ENCODE measurements at regions not wholly inside any gene's neighbourhood (a gene's known extent, or its start where the extent isn't known, plus 50 kb on each side); places are given as distances from the start of the nearest gene placed in this dataset.

GRCh38 chr4:153093802-153094201 lies 110.4 kb upstream of the TRIM2 start:
- Histone ChIP-seq H3K27me3 (replicated peaks; ENCODE audit: insufficient read depth) (no peaks in the 10 kb centered on the region), H3K36me3 (no peaks in the 10 kb centered on the region), H3K27ac (no peak overlapping the region), H3K4me1 (replicated peaks) (no peaks in the 10 kb centered on the region), H3K4me3 (no peak overlapping the region), H3K9me3 (no peaks in the 10 kb centered on the region)
- intact Hi-C loops (cut with DNase I): no loop called here
- TF ChIP-seq POLR2A (IDR thresholded peaks at IDR 0.05) (no peak), POLR2AphosphoS5 (IDR thresholded peaks at IDR 0.05) (no peak), CTCF (IDR thresholded peaks at IDR 0.05) (no peak)
- WGBS: 66% methylated on average over 4 of the region's 4 CpGs
- DNase-seq (ENCODE audit: low spot score): no peak

DNA sequence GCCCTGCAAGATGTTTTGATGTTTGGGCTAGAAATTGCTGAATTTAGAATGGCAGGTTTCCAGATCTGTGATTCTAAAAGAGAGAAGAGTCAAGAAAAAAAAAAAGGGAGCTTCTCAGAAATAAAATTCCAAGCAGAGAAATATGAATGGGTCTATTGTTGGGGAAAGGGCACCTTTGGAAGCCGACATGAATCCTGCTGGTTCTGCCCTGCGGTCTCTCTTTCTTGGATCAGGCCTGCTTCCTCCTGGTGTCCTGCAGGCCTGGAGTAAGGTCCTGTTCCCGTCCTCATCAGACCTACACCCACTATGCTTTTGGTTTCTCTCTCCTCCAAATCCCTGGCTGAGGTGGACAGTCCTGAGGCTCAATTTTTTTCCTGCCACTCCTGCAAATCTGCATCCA lies 109.8 kb upstream of the TRIM2 start:
- H3K9me3 ChIP-seq: no peaks in the 10 kb centered on the region
- no peak for DNase-seq (ENCODE audit: low spot score)
- intact Hi-C loops (cut with DNase I): no loop called here
- 63% methylated on average over 3 of the region's 3 CpGs for WGBS
- H3K36me3 ChIP-seq: no peaks in the 10 kb centered on the region
- TF ChIP-seq POLR2AphosphoS5 (IDR thresholded peaks at IDR 0.05): no peak
- TF ChIP-seq POLR2A (IDR thresholded peaks at IDR 0.05): no peak
- no peak for TF ChIP-seq CTCF (IDR thresholded peaks at IDR 0.05)
- H3K27ac ChIP-seq: no peak overlapping the region
- no peaks in the 10 kb centered on the region for H3K4me1 ChIP-seq (replicated peaks)
- no peak overlapping the region for H3K4me3 ChIP-seq
- H3K27me3 ChIP-seq (replicated peaks; ENCODE audit: insufficient read depth): no peaks in the 10 kb centered on the region

DNA sequence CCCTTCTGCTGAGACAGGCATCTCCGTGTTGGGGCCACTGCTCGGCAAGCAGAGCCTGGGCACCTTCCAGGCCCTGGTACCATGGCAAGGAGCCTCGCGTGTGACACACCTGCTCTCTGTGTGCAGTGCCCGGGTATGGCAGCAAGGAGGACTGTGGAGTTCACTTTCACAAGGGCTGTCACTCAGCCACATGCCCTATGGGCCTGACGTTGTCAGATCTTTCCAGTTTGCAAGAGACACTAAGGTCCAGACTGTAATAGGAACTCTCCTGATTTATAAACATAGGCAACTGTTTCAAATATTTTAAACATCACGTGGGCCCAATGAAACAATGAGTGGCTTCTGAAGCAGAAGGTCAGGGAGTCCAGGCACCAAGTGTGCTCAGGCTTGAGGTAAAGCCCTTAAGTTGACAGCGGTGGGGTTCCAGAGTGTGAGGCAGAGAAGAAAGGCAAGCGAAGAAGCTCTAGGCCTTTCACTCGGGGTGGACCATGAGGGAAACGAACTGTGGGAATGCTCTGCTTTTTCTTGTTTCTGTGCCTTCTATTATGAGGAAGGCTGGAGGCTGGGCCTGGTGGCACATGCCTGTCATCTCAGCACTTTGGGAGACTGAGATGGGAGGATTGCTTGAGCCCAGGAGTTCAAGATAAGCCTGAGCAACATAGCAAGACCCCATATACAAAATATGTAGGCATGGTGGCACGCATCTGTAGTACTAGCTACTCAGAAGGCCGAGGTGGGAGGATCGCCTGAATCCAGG lies 108.6 kb upstream of the TRIM2 start:
- WGBS: 77% methylated on average over 14 of the region's 14 CpGs
- Histone ChIP-seq H3K27ac (no peak overlapping the region), H3K9me3 (no peaks in the 10 kb centered on the region), H3K27me3 (replicated peaks; ENCODE audit: insufficient read depth) (no peaks in the 10 kb centered on the region), H3K36me3 (no peaks in the 10 kb centered on the region), H3K4me1 (replicated peaks) (no peaks in the 10 kb centered on the region), H3K4me3 (no peak overlapping the region)
- TF ChIP-seq POLR2A (IDR thresholded peaks at IDR 0.05) (no peak), POLR2AphosphoS5 (IDR thresholded peaks at IDR 0.05) (no peak)
- intact Hi-C loops (cut with DNase I): no loop called here
- no peak for DNase-seq (ENCODE audit: low spot score)

- Histone ChIP-seq H3K27ac (no peak overlapping the region), H3K27me3 (replicated peaks; ENCODE audit: insufficient read depth) (no peaks in the 10 kb centered on the region), H3K4me3 (no peak overlapping the region), H3K9me3 (no peaks in the 10 kb centered on the region), H3K4me1 (replicated peaks) (no peaks in the 10 kb centered on the region), H3K36me3 (no peaks in the 10 kb centered on the region)
- intact Hi-C loops (cut with DNase I): no loop called here
- 93% methylated on average over 3 of the region's 3 CpGs for WGBS
- TF ChIP-seq POLR2A (IDR thresholded peaks at IDR 0.05) (no peak), POLR2AphosphoS5 (IDR thresholded peaks at IDR 0.05) (no peak), CTCF (IDR thresholded peaks at IDR 0.05) (no peak)
- DNase-seq (ENCODE audit: low spot score): no peak
Measured at GRCh38 chr4:153096344-153096743, 107.9 kb upstream of the TRIM2 start.

DNA sequence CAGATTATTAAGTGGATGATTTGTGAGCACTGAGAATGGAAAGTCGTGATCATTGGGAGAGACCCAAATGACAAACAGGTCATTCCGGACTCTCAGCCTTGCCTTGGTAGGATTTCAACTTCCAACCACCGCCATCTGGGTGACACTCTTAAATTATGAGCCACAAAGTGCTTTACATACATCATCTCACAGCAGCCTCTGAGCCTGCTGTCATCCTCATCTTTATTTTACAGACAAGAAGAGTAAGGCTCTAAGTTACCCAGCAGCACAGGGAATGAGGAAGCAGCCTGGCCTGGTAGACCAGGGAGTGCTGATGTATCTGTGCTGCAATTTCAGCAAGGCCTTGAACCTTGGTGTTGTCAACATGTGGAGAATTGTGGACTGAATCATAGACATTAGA lies 105.8 kb upstream of the TRIM2 start:
- 28% methylated on average over 3 of the region's 3 CpGs for WGBS

More for the DNA sequence above, 105.8 kb upstream of the TRIM2 start:
- Histone ChIP-seq H3K27ac (no peak overlapping the region), H3K4me3 (no peak overlapping the region), H3K9me3 (no peaks in the 10 kb centered on the region), H3K27me3 (replicated peaks; ENCODE audit: insufficient read depth) (no peaks in the 10 kb centered on the region), H3K36me3 (no peaks in the 10 kb centered on the region), H3K4me1 (replicated peaks) (no peaks in the 10 kb centered on the region)
- intact Hi-C loops (cut with DNase I): no loop called here
- no peak for DNase-seq (ENCODE audit: low spot score)
- TF ChIP-seq POLR2AphosphoS5 (IDR thresholded peaks at IDR 0.05): peak; percentile 35
- TF ChIP-seq POLR2A (IDR thresholded peaks at IDR 0.05): no peak
